ENCODE measurements at regions not wholly inside any gene's neighbourhood (a gene's known extent, or its start where the extent isn't known, plus 50 kb on each side); places are given as distances from the start of the nearest gene placed in this dataset.
A peak's percentile ranks its signal among the peaks of the same experiment; 100 is the strongest.

DNA sequence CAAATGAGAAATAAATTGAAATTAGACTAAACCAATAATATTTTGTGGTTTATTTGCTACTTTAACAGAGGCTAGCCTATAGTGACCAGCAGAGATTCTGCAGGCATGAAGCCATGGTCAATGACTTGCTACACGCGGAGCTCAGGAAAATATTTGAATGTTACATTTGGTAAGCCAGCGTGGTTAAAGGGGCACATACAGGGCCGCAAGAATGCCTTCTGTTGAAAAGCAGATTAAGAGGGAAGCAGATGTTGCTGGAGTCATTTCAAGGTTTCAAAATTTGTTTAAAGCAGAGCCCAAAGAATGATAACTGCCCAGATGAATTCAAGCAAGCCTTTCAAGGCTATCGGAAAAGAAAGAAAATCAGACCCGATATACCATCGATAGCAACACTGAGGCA lies 294.3 kb upstream of the MAN1A1 start:
- intact Hi-C loops (cut with DNase I): no loop called here
- no peak for DNase-seq

- DNase-seq: no peak
- intact Hi-C loops (cut with DNase I): no loop called here
These were observed 288.2 kb upstream of the MAN1A1 start for GRCh38 chr6:119637768-119638167.

DNA sequence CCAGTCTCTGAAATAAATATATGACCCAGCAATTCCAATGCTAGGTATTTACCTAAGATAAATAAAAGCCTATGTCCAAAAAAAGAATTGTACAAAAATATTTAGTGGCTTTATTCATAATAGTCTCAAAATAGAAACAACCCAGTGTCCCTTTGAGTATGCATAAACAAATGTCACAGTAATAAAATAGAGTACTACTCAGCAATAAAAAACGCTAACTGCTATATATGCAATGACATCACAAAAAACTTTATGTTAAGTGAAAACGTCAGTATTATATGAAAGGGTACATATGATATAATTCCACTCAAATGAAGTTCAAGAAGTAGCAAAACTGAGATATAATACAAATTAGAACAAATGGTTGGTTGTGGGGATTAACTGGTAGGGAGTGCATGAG lies 286.5 kb upstream of the MAN1A1 start:
- intact Hi-C loops (cut with DNase I): no loop called here
- no peak for DNase-seq

- DNase-seq: no peak
- intact Hi-C loops (cut with DNase I): no loop called here
These were observed 283.9 kb upstream of the MAN1A1 start for GRCh38 chr6:119633461-119633860.

- DNase-seq: no peak
- intact Hi-C loops (cut with DNase I): no loop called here
These were observed 281.1 kb upstream of the MAN1A1 start for GRCh38 chr6:119630561-119631192.

GRCh38 chr6:119628691-119629594 lies 279.4 kb upstream of the MAN1A1 start:
- intact Hi-C loops (cut with DNase I): no loop called here

GRCh38 chr6:119627908-119628669 lies 278.5 kb upstream of the MAN1A1 start:
- intact Hi-C loops (cut with DNase I): no loop called here
- DNase-seq: no peak

More at GRCh38 chr6:119628691-119629594, 279.4 kb upstream of the MAN1A1 start:
- no peak for DNase-seq

DNA sequence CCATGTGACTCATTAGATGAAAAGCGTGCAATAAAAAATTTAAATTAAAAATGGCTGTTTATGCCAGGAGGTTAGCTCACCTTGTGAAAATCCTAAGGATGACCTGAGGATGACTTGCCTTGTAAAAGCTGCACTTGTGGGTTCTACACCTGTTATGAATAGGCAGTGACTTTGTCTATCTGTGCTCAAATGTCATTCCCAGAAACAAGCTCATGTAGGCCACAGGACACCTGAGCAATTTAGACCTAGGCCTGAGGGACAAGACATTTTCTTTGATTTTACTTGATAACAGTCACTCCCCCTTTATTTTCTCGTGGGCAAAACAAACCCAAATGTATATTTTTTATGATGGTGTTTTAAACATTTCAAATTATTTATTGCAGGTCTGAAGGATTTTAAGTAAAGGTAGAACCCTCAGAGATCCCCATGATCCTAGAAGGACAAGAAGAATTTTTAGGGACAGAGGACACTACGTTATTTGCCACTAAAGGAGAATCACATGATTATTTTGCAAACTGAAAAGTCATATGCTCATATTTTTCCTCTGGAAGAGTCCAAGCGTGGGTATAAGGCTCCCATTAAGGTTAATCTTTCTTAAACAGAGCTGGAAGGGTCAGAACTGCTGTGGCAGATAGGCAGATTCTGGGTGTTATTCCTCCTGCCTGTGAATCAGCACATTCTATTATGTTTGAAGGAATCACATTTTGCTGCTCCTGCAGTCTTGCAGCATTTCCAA lies 277.5 kb upstream of the MAN1A1 start:
- no peak for DNase-seq
- intact Hi-C loops (cut with DNase I): no loop called here

- no peak for DNase-seq
- intact Hi-C loops (cut with DNase I): no loop called here
These were observed 271.4 kb upstream of the MAN1A1 start for GRCh38 chr6:119620846-119621555.

DNA sequence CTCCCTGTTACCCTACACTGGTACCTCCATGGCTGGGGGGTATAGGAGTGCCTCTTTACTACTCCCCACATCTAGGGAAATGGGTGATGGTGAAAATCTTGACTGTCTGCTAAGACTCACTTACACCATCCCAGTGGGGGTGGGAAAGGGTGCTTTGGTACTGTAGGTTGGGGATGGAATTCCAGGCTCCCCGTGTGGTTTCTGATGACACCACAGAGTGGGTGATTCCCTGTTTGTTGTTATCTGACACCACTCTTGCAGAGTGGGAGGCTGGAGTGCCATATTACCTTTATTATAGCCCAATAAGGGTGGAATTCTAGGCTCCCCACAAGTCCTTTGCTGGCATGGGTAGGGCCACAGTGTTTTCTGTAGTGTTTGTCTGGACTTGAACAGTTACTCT lies 264.6 kb upstream of the MAN1A1 start:
- intact Hi-C loops (cut with DNase I): no loop called here
- no peak for DNase-seq

- intact Hi-C loops (cut with DNase I): no loop called here
- peak in 1 of 10 donors; percentile 38 for DNase-seq
These were observed 263.4 kb upstream of the MAN1A1 start for GRCh38 chr6:119612911-119613381.

DNA sequence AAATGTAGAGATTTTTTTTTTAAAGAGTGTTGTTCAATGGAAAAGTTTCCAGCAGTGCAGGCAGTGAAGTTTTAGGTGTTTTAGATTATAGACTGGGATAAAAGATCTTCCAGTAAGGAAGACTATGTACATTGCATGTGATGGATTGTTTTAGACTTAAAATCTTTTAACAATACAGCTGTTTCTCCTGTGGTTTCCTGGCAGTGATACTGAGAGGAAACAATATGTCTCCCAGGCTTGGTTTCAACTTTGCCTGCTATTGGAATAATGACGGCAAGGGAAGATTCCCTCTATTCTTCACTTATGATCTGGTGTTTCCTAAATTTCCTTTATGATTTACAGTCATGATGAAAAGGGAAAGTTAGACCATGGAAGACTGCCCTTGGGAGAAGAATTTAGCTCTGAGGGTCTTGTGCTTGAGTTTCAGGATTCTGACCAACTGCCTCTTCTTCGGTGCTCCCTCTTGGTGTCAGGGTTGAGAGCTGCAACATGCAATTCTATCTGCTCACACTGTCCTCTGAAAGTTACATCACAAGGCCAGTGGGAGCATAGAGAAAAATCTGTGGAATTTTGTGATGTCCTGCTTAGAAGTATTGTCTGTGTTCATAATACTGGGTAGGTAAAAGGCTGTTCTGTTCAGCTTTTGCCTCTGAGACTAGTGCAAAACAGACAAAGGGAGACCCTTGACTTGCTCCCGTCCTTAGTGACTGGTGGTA lies 262.8 kb upstream of the MAN1A1 start:
- intact Hi-C loops (cut with DNase I): no loop called here
- DNase-seq: no peak

DNA sequence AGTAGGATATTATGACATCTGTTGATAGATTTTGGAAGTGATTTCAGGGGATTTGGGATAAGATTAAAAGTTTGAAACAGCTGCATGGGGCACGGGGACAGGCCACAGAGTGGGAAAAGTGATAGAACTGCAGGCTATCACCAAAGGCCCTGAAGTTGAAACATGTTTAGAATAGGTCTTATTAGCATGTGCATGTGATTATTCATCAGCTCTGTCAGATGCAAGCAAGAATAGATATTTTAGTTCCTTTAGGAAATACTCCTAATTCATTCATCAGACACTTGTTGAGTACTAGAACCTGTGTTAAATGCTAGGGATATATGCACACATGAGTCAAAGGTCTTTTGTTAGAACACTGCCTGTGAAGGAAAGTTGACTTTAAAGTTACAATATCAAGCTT lies 261.2 kb upstream of the MAN1A1 start:
- intact Hi-C loops (cut with DNase I): no loop called here
- DNase-seq: no peak

DNA sequence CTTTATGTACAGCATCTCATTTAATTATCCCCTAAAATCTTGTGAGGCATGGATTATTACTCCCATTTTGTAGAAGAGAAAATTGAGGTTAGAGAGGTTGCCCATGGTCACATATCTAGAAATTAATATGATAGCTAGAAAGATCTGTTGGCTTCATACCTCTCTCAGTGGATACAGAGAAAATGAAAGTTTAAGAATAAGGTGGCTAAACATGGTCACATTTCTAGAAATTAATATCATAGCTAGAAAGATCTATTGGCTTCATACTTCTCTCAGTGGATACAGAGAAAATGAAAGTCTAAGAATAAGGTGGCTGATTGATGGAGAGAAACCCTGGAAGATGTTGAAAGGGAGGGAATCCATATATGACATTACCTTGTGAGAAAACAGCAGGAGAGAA lies 260.7 kb upstream of the MAN1A1 start:
- DNase-seq: no peak
- intact Hi-C loops (cut with DNase I): no loop called here

DNA sequence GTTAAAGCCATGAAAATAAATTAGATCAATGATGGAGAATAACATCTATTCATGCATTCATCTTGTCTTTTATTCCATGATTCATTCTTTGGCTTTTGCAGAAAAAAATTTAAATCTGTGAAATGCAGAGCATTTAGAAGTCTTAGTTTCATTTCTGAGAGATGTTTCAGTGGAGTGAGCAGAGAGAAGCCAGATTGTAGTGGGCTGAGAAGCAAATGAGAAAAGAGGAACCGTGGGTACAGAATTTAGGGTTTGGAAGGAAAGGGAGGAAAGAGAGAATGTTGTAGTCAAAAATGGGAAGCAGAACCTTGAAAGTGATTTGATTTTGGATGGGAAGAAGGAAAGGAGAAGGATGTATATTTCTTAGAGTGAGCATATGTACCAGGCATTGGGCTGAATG lies 260.3 kb upstream of the MAN1A1 start:
- intact Hi-C loops (cut with DNase I): no loop called here
- no peak for DNase-seq

GRCh38 chr6:119608994-119609393 lies 259.4 kb upstream of the MAN1A1 start:
- intact Hi-C loops (cut with DNase I): no loop called here
- no peak for DNase-seq

- no peak for DNase-seq
- intact Hi-C loops (cut with DNase I): no loop called here
These were observed 254.6 kb upstream of the MAN1A1 start for GRCh38 chr6:119604124-119604523.

- intact Hi-C loops (cut with DNase I): no loop called here
- DNase-seq: no peak
These were observed 253.9 kb upstream of the MAN1A1 start for GRCh38 chr6:119603501-119603900.
